Raji (cell line): ENCODE measurements at regions not wholly inside any gene's neighbourhood (a gene's known extent, or its start where the extent isn't known, plus 50 kb on each side); places are given as distances from the start of the nearest gene placed in this dataset.

ENCODE experiments used
- POLR2A ChIP-seq: IDR thresholded peaks from 2 replicates; pipeline ENCODE4 v1.6.1; 2011; ENCODE audit warnings: low read depth, low read length, control low read depth; ENCODE audit not compliant: insufficient read depth

DNA sequence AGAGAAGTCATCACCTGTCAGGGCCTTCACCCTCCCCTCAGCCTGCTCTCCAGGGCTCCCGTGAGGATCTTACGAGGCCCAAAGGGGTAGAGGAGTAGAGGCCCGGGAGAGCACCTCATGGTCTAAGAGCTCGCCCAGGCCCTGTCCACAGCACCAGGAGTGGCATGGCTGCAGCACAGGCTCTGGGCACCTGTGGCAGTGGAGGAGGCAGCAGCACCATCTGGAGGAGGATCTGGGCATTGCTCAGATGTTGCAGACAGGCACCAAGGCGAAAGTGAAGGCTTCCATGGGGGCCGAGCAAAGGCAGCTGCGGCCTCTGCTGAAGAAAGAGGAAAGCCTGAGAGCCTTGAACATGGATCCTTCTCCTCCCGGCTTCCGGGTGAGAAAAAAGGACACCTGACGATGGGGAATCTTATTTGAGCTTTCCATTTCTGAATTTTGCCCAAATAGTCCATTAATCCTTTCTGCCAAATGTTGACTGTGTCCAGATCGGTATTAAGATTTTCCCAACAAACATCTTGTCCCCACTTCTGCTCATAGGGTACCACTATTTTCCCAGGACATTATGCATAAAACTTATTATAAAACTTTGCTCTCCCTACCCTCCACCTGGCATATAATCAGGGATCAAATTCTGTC, 604.7 kb downstream of the PTPRC start:
- TF ChIP-seq POLR2A: no peak

DNA sequence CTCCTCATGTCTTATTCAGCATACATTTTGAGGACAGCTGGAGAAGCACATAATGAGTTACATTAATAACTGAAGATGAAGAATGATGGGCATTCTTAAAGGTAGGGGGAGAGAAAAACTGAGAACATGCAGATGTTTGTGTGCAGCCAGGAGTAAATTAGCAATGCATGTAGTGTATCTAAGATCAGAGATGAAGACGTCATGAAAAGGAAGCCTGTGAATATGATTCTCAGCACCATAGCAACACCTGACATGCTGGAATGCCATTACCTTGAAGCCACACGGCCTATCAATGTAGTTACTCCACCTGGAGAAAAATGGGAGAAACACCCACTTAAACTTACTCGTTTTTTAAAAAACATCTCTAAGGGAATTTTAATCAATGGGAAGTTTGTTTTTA, 607.1 kb downstream of the PTPRC start:
- no peak for TF ChIP-seq POLR2A

DNA sequence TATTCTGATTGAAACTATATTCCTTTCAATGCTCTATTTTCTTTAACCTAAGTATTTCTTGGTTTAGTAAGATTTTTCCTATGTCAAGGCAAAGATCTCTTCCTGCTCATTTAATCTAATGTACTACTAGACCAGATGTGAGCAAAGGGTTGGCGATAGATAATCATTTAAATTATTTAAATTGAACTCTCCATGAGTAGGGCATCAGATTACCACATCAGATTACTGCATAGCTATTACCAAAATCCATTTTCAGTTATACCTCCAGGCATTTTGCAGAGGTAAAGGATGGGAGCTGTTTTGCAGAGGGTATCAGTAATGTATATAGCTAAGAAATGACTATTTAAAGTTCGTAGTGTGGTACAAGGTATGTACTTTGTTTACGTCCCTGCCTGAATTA, 607.9 kb downstream of the PTPRC start:
- no peak for TF ChIP-seq POLR2A

DNA sequence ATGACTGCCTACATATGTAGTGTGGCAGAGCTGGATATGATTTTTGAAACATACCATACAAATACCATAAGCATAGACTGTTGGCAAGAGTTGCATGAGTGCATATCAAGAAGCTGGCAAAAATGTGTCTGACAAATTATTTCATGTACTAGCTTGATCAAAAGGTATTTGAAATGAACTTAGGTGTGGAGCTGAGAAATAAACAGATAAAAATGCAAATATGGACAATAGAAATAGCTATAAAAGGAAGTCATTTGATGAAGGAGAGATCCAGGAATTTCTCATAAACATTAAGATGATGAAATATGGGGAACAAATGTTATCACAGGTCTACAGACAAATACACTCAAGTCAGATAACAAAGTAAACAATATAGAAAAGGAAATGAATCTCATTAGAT, 609.1 kb downstream of the PTPRC start:
- TF ChIP-seq POLR2A: no peak

DNA sequence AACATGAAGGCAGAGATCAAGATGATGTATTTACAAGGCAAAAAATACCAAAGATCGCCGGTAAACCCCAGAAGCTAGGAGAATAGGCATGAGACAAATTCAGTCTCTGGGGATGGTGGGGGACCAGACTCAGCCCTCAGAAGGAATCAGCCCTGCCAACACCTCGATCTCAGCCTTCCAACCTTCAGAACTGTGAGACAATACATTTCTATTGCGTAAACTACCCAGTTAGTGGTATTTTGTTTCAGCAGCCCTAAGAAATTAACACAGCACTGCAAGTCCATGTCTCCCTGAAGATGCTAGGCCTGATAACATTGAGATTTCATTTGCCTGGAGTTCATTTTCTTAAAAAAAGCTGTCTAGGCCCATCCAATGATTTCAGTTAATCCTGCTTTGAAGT, 622.5 kb downstream of the PTPRC start:
- TF ChIP-seq POLR2A: no peak

DNA sequence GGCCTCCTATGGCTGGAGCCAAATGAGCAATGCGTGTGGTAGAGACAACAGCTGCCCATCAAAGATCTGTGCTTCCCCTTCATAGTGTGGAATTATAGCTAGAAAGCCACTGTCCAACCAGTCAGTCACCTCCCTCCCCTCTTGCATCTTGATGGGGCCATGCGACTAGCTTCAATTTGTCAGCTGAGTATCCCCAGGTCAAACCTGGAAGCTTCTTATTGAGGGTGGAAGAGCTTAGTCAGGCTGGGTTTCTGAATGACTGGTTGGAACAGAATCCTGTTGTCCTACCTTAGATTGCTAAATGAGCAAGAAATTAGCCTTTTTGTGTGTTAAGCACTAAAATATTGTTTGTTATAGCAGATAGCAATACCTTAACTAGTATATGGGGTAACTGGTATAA, 625.4 kb downstream of the PTPRC start:
- TF ChIP-seq POLR2A: no peak

DNA sequence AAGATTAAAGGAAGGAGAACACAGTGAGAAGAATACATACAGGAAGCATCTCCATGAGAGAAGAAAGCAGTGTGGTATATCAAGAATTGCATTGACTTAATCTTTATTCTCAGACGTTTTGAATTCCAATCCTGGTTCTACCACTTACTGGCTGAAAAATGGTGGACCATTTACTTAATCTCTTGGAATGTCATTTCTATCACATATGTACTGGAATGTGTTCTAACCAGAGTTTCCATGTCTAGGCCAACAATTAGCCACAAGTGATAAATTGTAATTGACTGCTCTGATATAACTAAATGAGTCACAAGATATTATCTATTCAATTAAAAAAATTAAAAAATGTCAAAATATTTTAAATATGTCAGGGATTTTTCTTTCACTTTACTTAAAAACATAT, 626.1 kb downstream of the PTPRC start:
- TF ChIP-seq POLR2A: no peak

DNA sequence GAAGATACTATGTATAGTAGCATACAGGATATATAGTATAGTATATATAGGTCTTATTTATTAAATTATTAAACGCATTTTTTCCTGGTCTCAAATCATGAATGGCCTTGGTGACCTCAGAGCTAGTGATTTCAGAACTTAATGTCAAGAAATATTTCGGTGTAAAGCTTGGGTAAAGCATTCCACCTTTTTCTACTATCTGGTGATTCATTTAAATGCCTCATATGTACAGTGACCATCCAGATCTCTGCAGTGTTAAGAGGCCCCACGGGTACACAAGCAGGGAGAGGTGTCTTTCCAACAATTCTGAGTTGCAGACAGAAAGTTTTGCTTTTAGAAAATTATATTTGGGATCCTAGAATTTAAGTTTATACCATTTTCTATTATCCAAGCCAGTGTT, 626.5 kb downstream of the PTPRC start:
- TF ChIP-seq POLR2A: no peak

DNA sequence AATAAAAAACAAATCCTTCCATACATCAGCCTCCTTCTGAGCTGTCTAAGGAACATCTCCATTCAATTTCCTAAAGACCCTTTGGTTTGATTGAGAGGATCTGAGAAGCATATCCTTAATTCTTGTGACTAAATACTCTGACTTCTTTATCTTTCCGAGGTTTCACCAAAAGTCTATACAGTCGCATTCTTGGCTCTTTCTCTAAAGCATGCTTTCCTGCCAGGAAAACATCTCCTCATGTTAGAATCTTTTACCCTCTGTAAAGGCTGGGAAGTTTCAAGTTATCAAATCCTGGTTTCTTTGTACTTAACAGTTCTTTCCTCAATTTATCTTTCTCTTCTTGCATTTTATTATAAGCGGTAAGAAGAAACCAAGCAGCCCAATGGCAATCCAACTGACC, 630.4 kb downstream of the PTPRC start:
- no peak for TF ChIP-seq POLR2A

DNA sequence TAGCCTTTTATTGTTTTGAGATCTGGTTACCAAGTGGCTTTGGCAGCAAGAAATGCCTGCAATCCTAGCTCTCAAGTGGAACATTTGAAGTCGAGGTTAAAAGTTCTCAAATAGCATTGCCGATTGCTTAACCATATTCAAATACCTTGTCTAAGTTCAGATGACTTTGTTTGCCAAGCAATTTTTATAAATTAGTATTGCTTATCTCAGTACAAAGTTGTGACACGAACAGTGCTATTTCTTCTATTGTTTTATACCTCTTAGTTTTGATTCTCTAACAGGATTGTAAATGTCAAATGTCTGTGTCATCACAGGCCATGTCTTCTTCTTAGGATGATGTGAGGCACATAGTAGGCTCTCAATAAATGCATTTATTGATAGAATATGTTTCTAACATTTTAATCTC, 633.3 kb downstream of the PTPRC start:
- no peak for TF ChIP-seq POLR2A

DNA sequence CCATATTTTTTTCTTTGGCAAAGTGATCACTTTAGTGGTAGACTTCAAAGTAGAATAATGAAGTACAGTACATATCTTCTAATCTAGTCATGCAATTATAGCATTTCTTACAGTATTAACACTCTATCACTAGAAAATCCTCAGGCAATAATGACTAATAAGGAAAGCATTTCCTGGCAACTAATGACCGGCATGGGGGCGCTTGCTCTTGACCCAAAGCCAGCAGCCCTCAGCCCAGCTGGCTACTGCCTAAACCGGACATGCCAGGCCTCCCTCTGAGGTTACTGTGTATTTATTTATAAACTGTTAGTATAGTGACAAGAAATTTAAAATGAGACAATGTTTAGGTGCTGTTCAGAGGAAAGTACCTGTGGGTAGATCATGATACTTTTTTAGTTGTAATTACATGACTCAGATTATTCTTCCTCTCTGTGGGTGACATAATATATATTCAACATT, 633.8 kb downstream of the PTPRC start:
- no peak for TF ChIP-seq POLR2A

DNA sequence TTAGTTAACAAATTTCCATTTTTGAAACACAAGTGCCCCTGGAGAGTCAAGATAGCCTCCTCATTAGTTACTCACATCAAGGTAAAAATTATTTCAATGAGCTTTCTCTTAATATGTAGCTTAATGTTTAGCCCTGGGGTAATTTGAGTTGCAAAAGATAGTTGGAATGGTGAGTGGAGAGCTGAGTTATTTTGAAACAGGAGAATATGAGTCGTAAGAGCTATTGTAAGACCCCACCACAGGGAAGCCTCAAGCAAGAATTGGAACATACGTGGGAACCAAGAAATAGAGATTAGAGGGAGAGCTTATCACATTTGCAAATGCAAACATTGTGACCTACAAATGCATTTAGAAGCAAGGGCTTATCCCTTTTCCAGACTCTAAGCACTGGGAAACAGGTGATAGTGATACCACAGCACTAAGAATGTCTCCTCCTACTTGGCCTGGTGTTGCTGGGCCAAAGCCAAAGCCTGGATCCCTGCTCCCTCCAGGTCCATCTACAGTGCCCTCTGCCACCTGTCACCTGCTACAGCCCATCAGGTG, 635.1 kb downstream of the PTPRC start:
- TF ChIP-seq POLR2A: no peak

DNA sequence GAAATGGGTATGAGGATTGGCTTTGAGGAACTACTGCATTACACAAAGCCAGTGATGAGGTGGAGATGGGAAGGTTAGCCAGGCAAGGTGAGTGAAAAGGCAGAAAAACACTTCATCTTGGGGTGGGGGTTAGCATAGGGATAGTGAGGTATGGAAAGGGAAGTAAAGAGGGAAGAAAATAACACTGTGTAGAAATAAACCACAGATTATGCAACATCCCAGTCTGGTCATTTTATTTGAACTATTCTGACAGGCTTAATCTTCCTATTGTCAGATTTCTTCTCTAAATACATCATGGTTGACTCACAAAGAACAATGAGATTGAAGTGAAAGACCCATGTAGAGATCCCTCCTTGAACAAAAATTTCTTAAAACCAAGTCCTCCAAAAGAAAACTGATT, 640.2 kb downstream of the PTPRC start:
- no peak for TF ChIP-seq POLR2A

DNA sequence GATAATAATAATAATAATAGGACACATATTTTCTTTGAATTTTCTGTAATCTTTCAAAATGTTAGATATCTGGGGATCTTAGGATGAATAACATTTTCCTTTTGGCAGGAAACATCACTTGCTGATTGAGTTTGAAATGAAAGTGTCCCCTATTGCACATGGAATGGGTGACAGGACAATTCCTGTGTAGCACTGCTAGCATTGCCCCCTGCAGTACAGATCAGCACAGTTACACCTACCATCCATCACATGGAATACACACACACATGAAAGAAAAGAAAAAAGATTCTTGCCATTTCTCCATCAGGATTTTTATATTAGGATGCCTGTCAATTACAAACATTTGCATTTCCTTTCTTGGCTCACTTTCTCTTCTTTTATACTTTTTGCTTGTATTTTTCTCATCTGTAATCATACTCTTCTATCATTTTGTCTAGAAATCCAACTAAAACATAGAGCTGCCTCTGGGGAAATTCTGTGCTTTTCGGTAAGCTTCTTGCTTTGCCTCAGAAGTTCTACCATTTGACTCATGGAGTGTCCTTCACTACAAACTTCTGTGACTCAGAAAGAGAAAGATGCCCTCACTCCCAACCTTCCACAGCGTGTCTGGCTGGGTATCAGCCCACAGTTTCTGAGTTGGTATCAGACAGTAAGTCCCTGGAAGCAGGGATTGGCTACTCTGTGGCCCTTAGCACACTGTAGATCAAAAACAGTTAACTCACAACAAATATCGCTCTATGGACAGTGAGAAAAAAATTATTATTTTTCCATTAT, 641.2 kb downstream of the PTPRC start:
- TF ChIP-seq POLR2A: no peak

DNA sequence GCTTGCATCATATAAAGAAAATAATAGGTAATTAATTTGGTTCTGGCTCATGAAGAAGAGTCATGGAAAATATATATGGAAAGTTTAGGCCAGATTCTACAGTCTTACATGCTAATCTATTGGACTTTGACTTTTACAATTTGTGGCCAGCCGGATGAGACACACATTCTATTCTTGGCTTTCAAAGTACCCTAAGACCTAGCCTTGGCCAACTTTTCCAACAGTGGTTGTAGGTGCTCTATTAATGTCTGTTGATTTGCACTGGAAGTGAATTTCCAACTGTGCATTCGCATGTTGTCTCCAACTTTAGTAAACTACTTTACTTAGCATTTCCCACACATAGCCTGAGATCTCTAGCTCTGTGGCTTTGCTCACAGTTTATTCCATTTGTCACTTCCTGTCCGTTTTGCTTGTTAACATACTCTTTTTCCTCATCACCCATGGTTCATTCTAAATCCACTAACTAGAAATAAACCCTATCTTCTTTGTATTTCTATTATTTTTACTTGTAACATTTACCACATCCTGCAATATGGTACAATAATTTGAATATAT, 644.0 kb downstream of the PTPRC start:
- TF ChIP-seq POLR2A: no peak

DNA sequence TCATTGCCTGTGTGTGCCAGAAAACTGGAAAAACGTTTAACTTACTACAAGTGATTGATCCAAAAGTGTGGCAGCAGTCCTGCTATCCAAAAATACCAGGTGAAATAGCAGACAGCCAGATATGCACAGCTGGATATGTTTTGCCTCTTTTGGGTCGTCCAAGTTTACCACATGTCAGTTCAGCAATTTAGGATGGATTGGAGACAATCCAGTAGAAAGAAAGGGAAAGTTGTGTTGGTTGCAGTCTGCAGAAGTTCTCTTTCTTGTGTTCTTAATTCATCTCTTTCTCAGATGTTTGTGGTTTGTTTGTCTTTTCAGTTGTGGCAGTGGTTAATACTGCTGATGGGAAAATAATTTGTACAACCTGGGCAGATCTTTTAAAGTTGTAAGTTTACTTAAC, 645.0 kb downstream of the PTPRC start:
- TF ChIP-seq POLR2A: no peak
